BJ (cell line): ENCODE measurements at regions not wholly inside any gene's neighbourhood (a gene's known extent, or its start where the extent isn't known, plus 50 kb on each side); places are given as distances from the start of the nearest gene placed in this dataset.

Source experiments
- CTCF ChIA-PET: fragments of 350-600 bp; formaldehyde crosslinking; extraction: SDS; loops from one replicate; lab custom pipeline; 2021; ENCODE audit warnings: antibody characterized with exemption, inconsistent platforms; lab: Yijun Ruan, JAX
- POLR2A ChIA-PET: fragments of 300-600 bp; sonication (Branson Sonifier 250); formaldehyde crosslinking; extraction: SDS; loops from one replicate; lab custom pipeline; 2021; ENCODE audit warnings: antibody characterized with exemption; lab: Charles Lee
- DNase-seq: peaks from one replicate; pipeline ENCODE4 v3.0.0-alpha.2; 2011; ENCODE audit warnings: low read depth
- H3K27me3 ChIP-seq: 2 replicates; pipeline ENCODE4 v1.6.0; 2011; ENCODE audit warnings: low read length; ENCODE audit not compliant: control insufficient read depth, insufficient read depth
- H3K36me3 ChIP-seq: 2 replicates; pipeline ENCODE4 v1.5.1; 2011; ENCODE audit warnings: low read length; ENCODE audit not compliant: control insufficient read depth, insufficient read depth
- H3K4me3 ChIP-seq: 2 replicates; pipeline ENCODE4 v1.5.1; 2011; ENCODE audit warnings: low read depth, mild to moderate bottlenecking, control low read depth, low read length
- TF ChIP-seq, protein P1 (sequence below): IDR thresholded peaks from 2 replicates; pipeline ENCODE4 v1.5.1; 2011; ENCODE audit warnings: low read depth, mild to moderate bottlenecking, control low read depth, inconsistent platforms, low read length, moderate library complexity; ENCODE audit not compliant: insufficient read depth

- ChIA-PET POLR2A (no interaction called here), CTCF (no interaction called here)
- H3K27me3 ChIP-seq: no peaks in the 10 kb centered on the region
- no peak for DNase-seq
- TF ChIP-seq, protein P1, sequence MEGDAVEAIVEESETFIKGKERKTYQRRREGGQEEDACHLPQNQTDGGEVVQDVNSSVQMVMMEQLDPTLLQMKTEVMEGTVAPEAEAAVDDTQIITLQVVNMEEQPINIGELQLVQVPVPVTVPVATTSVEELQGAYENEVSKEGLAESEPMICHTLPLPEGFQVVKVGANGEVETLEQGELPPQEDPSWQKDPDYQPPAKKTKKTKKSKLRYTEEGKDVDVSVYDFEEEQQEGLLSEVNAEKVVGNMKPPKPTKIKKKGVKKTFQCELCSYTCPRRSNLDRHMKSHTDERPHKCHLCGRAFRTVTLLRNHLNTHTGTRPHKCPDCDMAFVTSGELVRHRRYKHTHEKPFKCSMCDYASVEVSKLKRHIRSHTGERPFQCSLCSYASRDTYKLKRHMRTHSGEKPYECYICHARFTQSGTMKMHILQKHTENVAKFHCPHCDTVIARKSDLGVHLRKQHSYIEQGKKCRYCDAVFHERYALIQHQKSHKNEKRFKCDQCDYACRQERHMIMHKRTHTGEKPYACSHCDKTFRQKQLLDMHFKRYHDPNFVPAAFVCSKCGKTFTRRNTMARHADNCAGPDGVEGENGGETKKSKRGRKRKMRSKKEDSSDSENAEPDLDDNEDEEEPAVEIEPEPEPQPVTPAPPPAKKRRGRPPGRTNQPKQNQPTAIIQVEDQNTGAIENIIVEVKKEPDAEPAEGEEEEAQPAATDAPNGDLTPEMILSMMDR: no peak
- no peaks in the 10 kb centered on the region for H3K36me3 ChIP-seq
- H3K4me3 ChIP-seq: no peak overlapping the region
These were observed 2381.1 kb upstream of the AGA start for GRCh38 chr4:179823342-179823741.

- Histone ChIP-seq H3K4me3 (no peak overlapping the region), H3K27me3 (no peaks in the 10 kb centered on the region), H3K36me3 (no peaks in the 10 kb centered on the region)
- POLR2A ChIA-PET: no interaction called here
- CTCF ChIA-PET: no interaction called here
- TF ChIP-seq, protein P1: no peak
- DNase-seq: no peak
These were observed 2389.0 kb upstream of the AGA start for GRCh38 chr4:179831274-179831673.

DNA sequence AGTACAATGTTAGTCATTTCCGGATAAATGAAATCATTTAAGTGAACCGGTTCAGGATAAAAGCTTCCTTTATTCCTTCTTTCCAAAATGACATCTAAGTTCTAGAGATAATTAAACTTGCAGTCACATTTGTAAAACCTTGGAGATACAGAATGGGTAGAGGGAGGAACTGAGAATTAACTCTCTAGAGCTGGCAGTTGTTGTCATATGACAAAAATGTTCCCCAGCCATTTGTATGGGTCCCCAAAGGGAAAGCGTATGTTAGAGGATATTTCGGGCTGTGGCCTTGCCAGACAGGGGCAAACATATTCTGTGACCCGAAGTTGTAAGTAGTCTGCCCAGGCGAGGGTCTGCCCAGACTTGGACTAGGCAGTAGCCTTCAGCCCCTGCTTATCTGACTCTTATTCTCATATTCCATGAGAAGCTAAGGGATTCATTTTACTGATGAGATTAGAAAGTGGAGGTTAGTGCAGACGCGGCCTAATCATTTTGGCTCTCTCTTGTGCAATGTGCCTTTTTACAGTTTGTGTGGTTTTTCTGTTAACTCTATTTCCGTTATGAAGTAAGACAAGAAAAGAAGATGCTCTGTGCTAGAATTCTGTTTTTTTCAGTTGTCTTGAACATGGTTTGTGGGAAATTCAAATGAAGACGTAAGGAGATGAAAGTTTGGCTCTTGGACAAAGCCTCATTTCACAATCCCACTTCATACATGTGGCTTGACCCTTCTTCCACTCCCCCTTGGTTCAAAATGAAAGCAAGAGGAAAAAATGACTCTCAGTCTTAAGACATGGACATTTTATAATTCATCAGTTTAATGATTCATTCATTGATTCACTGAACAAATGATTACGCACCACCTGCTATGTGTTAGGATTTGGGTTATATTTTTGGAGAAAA, 2394.2 kb upstream of the AGA start:
- Histone ChIP-seq H3K36me3 (no peaks in the 10 kb centered on the region), H3K27me3 (no peaks in the 10 kb centered on the region), H3K4me3 (no peak overlapping the region)
- DNase-seq: no peak
- CTCF ChIA-PET: no interaction called here
- TF ChIP-seq, protein P1: no peak
- POLR2A ChIA-PET: no interaction called here

DNA sequence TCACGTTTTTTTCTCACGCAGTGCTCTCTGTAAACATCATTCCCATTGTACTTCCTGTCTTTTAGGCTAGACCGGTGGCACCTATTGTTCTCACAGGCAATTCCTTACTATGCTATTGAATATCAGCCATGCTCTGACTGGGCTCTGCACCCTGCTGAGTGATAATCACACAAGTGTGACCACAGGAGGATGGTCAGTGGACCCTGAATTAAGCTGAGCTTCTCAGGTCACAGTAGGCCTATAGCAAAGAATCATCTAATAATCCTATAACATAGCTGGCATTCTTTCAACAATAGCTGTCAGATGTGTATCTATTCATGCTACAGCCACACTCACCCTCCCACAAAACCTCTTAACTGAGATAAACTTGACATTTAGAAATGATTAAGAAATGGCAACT, 2399.8 kb upstream of the TENM3 start:
- H3K36me3 ChIP-seq: no peaks in the 10 kb centered on the region
- TF ChIP-seq, protein P1: no peak
- POLR2A ChIA-PET: no interaction called here
- H3K27me3 ChIP-seq: no peaks in the 10 kb centered on the region
- CTCF ChIA-PET: no interaction called here
- DNase-seq: no peak
- no peak overlapping the region for H3K4me3 ChIP-seq

DNA sequence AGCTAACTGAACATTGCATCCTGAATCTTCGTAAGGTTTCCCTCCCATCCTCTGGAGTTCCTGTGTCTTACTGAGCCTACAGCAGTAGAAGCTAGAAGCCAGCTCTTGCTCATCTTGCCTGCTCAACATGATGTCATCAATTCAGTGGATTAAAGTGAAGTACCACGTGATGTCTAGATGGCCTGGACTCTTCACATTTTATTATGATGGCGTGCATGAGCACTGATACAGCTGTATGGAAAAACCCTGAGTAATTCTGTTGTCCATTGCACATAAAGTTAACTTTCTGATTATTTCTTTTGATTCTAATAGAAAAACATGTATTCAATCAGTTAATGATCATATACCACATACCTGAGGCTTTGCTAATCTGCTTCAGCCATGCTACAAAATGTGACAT, 2387.7 kb upstream of the TENM3 start:
- H3K36me3 ChIP-seq: no peaks in the 10 kb centered on the region
- no peaks in the 10 kb centered on the region for H3K27me3 ChIP-seq
- TF ChIP-seq, protein P1: no peak
- POLR2A ChIA-PET: no interaction called here
- no peak overlapping the region for H3K4me3 ChIP-seq
- no peak for DNase-seq
- CTCF ChIA-PET: no interaction called here
